Stimulated activated CD8-positive, alpha-beta memory T cell treated with anti-CD3 and anti-CD28 coated beads, Interleukin-4, amount 100 ng/mL, for 48 hours (primary cell): ENCODE measurements at regions not wholly inside any gene's neighbourhood (a gene's known extent, or its start where the extent isn't known, plus 50 kb on each side); places are given as distances from the start of the nearest gene placed in this dataset.

Source experiments
- DNase-seq: peaks from one replicate; pipeline ENCODE4 v3.0.0-alpha.2; 2020

- DNase-seq, result no peak
Observed at GRCh38 chr12:114916541-114916940, 232.6 kb upstream of the TBX3 start.

GRCh38 chr12:114916124-114916523 lies 232.1 kb upstream of the TBX3 start:
- DNase-seq, result no peak

- no peak for DNase-seq
Observed at GRCh38 chr12:114913871-114914801, 230.2 kb upstream of the TBX3 start.

- DNase-seq, result no peak
Observed at GRCh38 chr12:114912811-114913210, 228.8 kb upstream of the TBX3 start.

- no peak for DNase-seq
Observed at GRCh38 chr12:114911196-114911595, 227.2 kb upstream of the TBX3 start.

DNA sequence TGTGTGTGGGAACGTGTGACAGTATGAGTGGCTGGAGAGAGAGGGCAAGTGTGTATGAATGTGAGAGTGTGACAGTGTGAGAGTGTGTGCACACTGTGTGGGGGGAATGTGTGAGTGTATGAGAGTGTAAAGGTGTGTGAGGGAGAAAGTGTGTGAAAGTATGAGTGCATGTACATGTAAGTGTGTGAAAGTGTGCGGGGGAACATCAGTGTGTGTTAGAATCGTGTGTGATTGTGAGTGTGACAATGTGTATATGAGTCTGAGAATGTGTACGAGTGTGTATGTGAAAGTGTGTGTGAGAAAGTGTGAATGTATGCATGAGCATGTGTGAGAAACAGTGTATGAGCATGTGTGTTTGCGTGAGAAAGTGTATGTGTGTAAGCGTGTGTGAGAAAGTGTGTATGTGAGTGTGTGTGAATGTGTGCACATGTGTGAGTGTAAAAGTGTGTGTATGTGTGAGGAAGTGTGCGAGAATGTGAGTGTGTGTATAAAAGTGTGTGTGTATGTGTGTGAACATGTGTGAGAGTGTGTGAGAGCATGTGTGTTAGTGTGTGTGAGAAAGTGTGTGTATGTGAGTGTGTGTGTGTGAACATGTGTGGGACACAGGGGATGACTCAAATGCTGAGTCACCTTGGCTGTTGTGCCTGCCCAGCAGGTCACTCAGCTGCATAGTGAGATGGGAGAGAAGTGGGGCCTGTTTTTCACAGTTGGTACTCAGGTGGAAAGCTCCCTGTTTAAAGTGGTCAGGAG lies 220.5 kb upstream of the TBX3 start:
- no peak for DNase-seq

- no peak for DNase-seq
Observed at GRCh38 chr12:114903083-114903691, 219.2 kb upstream of the TBX3 start.

GRCh38 chr12:114902665-114903064 lies 218.7 kb upstream of the TBX3 start:
- no peak for DNase-seq

GRCh38 chr12:114901316-114901715 lies 217.3 kb upstream of the TBX3 start:
- no peak for DNase-seq

DNA sequence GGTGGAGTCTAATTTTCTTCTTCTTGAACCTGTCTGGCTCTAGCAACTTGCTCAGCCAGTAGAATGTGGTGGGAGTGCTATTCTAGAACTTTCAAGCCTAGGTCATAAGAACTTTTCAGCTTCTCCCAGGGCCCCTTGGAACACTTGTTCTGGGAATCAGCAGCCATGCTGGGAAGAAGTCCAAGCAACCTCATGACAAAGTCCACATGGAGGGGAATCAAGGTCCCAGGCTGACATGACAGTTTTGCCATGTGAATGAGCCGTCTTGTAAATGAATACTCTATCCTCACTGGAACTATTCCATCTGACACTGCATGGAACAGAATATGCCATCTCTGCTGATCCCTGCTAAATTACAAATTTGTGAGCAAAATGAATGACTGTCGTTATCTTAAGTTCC lies 214.2 kb upstream of the TBX3 start:
- DNase-seq, result no peak

DNA sequence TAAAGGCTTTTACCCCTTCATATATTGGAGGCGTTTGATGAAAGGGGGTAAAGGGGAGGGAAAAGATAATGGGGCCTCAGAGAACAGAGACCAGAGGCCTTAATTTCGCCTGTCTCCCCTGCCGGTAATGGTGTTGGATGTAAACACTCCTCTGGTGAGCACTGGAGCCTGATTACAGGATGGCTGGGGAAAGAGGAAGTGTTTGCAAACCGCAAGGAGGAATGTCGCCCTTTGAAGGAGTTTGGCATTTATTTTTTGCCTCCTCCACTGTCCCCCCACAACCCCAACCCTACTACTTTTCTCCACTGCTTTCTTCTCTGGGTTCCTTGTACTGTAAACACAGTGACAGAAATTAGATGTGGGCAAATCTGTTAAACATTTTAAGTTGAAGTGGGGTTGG lies 211.9 kb upstream of the TBX3 start:
- DNase-seq, result no peak

DNA sequence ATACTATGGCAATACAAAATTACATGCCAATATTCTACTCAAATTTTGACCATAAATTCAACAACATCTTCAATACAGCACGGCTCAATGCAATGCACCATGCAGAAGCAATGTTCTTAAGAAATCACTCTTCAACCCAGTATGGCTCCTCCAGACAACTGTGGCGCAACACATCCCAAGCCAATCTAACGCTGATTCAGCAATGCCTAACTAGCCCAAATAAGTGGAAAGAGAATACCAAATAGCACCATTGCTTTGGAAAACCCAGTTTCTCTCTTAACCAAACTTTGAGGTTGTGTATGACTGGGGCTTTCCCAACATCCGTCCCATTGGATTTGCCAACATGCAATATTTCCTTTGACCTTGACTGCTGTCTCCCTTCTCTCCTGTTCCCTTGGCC lies 211.1 kb upstream of the TBX3 start:
- no peak for DNase-seq

- no peak for DNase-seq
Observed at GRCh38 chr12:114894076-114894475, 210.1 kb upstream of the TBX3 start.

DNA sequence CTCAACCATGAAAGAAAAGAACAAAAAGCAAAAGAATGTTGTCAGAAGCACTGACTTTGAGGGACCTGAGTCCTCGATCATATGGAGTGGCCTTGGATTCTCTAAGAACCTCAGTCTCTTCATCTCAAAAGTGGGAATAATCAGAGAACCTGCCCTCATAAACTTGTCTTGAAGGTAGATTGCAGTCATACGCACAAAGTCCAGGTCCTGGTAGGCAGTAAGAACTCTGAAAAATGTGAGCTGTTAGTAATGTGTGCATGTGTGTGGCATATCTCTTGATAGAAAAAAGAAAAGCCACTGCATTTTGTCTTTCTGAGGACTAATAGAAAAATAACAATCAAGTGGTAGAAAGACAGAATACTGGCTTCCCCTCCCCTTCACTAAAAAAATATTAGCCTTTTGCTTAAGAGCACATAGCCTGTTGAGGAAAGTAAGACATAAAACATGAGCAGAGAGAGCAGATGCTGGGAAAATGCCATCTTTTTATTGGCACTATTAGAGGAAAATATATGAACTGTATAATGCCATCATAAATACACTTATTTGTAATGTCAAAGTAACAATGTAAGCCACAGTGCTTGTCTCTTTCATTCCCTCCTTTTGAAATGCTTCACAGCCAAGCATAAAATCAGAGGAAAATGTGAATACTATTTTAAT lies 205.1 kb upstream of the TBX3 start:
- DNase-seq, result no peak

DNA sequence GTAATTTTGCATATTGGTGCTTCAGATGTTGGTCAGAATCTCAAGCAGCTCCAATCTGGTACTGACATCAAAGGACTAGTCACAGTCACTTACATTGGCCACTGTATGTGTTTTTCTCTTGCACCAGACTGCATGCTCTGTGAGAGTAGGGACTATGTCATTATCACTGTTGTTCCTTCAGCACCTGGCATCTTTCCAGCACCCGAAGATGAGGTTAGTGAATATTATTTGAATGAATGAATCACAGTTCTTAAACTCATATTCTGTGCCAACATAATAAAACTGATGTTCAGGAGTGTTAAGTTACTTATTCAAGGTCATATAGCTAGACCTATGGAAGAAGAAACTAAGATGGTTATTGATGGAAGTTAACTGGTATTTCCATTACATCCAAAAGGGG lies 204.5 kb upstream of the TBX3 start:
- DNase-seq, result no peak

- DNase-seq, result no peak
Observed at GRCh38 chr12:114885501-114885900, 201.5 kb upstream of the TBX3 start.

GRCh38 chr12:114884575-114884974 lies 200.6 kb upstream of the TBX3 start:
- DNase-seq, result no peak

DNA sequence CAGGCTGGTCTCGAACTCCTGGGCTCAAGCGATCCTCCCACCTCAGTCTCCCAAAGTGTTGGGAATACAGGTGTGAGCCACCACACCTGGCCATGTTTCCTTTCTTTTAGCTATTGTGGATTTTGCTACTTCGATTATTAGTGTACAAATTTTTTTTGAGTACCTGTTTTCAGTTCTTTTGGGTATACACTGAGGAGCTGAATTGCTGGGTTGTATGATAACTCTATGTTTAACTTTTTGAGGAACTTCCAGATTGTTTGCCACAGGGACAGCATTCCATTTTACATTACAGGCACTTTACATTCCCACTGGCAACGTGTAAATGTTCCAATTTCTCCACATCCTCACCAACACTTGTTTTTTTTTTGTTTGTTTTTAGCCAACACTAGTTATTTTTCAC lies 198.1 kb upstream of the TBX3 start:
- no peak for DNase-seq

DNA sequence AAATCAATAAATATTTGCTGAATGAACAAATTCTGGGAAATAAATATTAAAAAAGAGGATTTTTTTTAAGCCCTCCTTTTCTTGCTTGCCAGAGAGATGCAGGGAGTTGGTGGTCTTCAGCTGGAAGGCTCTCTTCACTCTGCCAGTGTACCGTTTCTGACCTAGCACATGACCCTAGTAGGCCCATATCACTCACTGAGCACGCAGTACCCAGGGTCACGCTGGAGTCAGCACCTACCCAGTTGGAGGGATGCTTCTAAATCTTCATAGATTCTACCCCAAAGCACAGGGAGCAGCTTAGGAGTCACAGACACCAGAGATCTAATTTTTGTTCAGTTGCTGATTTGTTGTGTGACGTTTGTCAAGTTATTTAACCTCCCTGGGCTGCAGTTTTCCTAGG lies 195.4 kb upstream of the TBX3 start:
- DNase-seq, result no peak

DNA sequence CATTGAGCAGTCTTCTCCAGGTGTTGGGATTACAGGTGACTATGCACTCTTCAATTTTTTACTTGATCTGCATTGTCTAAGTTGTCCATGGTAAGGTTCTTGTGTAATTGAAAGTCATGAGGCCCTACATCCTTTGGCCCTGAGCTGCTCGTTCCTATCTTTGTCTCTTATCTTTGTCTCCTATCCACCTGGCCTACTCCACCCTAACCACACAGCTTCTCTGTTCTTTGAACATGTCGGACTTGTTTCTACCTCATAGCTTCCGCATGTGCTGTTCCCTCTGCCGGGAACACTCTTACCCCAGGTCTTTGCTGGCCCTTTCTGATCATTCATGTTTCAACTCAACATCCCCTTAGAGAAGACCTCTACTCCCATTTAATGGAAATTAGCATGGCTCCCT lies 194.8 kb upstream of the TBX3 start:
- no peak for DNase-seq

DNA sequence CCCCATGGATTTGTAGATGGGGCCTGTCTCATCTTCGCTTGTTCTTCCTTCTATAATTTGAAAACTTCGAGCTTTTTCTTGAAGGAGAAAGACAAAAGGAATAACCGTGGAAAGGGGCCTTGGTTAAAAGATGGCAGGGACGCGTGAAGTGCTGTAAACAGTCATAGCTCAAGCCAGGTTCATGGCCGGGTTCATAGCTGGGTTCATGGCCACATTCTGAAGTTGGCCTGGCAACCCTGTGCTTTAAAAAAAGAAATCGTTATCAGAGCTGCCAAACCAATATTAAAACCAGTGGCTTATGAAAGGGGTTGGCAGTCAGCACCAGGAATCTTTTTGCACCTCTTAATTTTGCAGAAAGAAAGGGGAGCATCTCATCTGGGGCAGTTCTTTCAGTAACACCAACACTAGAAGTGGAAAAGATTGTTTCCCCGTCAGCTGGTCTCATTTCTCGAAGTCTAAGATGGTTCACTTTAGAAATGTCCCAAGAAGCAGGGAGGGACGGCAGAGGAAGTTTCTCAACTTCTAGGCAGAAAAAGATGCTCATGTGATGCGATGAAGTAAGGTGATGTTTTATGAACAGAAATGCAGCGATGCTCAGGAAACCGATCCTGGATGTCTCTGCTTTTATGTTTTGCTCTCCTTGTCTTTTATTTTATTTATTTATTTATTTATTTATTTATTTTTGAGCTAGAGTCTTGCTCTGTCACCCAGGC lies 193.1 kb upstream of the TBX3 start:
- DNase-seq, result no peak

DNA sequence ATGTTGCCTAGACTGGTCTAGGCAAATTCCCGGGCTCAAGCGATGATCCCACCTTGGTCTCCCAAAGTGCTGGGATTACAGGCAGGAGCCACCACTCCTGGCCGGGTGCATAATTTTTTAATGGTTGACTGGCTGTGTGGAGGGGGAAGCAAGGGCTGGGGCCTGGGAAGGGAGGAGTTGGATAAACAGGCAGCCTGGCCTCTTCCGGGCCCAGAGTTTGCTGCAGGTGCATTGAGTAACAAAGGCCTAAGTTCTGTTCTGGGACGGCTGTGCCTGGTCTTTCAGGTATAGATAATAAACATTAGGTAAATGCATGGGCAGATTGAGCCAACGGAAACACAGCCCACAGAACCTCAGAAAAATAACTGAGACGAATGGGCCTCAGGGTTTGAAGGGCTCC lies 191.3 kb upstream of the TBX3 start:
- no peak for DNase-seq

GRCh38 chr12:114873656-114874055 lies 189.7 kb upstream of the TBX3 start:
- DNase-seq, result no peak
